SK-N-SH (cell line): ENCODE measurements at regions not wholly inside any gene's neighbourhood (a gene's known extent, or its start where the extent isn't known, plus 50 kb on each side); places are given as distances from the start of the nearest gene placed in this dataset.
"Not testable (repeated sequence)": the region's sequence is repeated elsewhere in the genome, so short reads cannot be mapped to it uniquely, and the experiment has no call there.

Source experiments
- CTCF ChIA-PET: fragments of 300-600, 350-600 bp; formaldehyde crosslinking; extraction: SDS; loops from one replicate; lab custom pipeline; 2021; lab: Yijun Ruan, JAX
- POLR2A ChIA-PET: fragments of 350-600 bp; sonication (Branson Sonifier 250); formaldehyde crosslinking; extraction: SDS; loops from one replicate; lab custom pipeline; 2020; ENCODE audit warnings: antibody characterized with exemption, inconsistent platforms; lab: Yijun Ruan, JAX
- DNase-seq: peaks from one replicate; pipeline ENCODE4 v3.0.0; 2012
- H2AFZ ChIP-seq: fragments of 200-600 bp; sonication (generic); 2 replicates; pipeline ENCODE4 v1.8.1; 2016; ENCODE audit warnings: antibody characterized with exemption, mild to moderate bottlenecking, low read depth
- H3F3A ChIP-seq: fragments of 200-600 bp; sonication (generic); replicated peaks from 2 replicates; pipeline ENCODE3; 2016; ENCODE audit warnings: antibody characterized with exemption, mild to moderate bottlenecking; ENCODE audit not compliant: insufficient read depth
- H3K27ac ChIP-seq, 2 experiments: fragments of 200-500 bp in 1 of 2; fragments of 200-600 bp in 1 of 2; sonication (Bioruptor generic) in 1 of 2; sonication (generic), shearing (Covaris generic) in 1 of 2; 2 replicates each; pipeline versions ENCODE4 v1.5.1 to v1.6.1; 2014 to 2016; ENCODE audit warnings: low read depth in 2 of 2, inconsistent platforms in 1 of 2, low read length in 1 of 2, mild to moderate bottlenecking in 1 of 2, mixed read lengths in 1 of 2
- H3K27me3 ChIP-seq: fragments of 200-600 bp; sonication (generic), shearing (Covaris generic); 2 replicates; pipeline ENCODE4 v1.6.1; 2016; ENCODE audit warnings: mixed run types; ENCODE audit not compliant: insufficient read depth
- H3K36me3 ChIP-seq, 2 experiments: fragments of 200-500 bp in 1 of 2; fragments of 200-600 bp in 1 of 2; sonication (Bioruptor generic) in 1 of 2; sonication (generic) in 1 of 2; replicated peaks in 1 of 2; 2 replicates each; pipeline versions ENCODE3 to v1.5.1; 2014 to 2016; ENCODE audit warnings: low read length in 1 of 2, mild to moderate bottlenecking in 1 of 2; ENCODE audit not compliant: insufficient read depth in 2 of 2, control insufficient read depth in 1 of 2
- H3K4me1 ChIP-seq, 2 experiments: fragments of 200-500 bp in 1 of 2; fragments of 200-600 bp in 1 of 2; sonication (Bioruptor generic) in 1 of 2; sonication (generic), shearing (Covaris generic) in 1 of 2; 2 replicates each; pipeline versions ENCODE4 v1.5.1 to v1.6.1; 2014 to 2016; ENCODE audit warnings: low read depth in 1 of 2, low read length in 1 of 2, mixed run types in 1 of 2; ENCODE audit not compliant: insufficient read depth in 2 of 2, control insufficient read depth in 1 of 2
- H3K4me2 ChIP-seq: fragments of 200-600 bp; sonication (generic), shearing (Covaris generic); 2 replicates; pipeline ENCODE4 v1.6.1; 2017; ENCODE audit warnings: mixed run types
- H3K4me3 ChIP-seq, 2 experiments: fragments of 200-500 bp in 1 of 2; fragments of 200-600 bp in 1 of 2; sonication (Bioruptor generic) in 1 of 2; sonication (generic), shearing (Covaris generic) in 1 of 2; 2 replicates each; pipeline versions ENCODE4 v1.5.1 to v1.8.1; 2014 to 2016; ENCODE audit warnings: low read depth in 2 of 2, inconsistent platforms in 1 of 2, low read length in 1 of 2, mild to moderate bottlenecking in 1 of 2, mixed read lengths in 1 of 2, moderate library complexity in 1 of 2
- H3K79me2 ChIP-seq: fragments of 200-600 bp; sonication (generic); 2 replicates; pipeline ENCODE4 v1.8.1; 2017; ENCODE audit warnings: mild to moderate bottlenecking; ENCODE audit not compliant: insufficient read depth
- H3K9ac ChIP-seq: fragments of 200-600 bp; sonication (generic); 2 replicates; pipeline ENCODE4 v1.6.1; 2017; ENCODE audit warnings: mixed run types
- H3K9me2 ChIP-seq: fragments of 200-600 bp; sonication (generic); 2 replicates; pipeline ENCODE4 v1.6.1; 2017; ENCODE audit warnings: mixed run types
- H3K9me3 ChIP-seq: fragments of 200-600 bp; sonication (generic); 2 replicates; pipeline ENCODE4 v1.6.1; 2017; ENCODE audit warnings: mixed run types, mild to moderate bottlenecking, moderate library complexity
- H4K20me1 ChIP-seq: fragments of 200-600 bp; sonication (generic); 2 replicates; pipeline ENCODE4 v1.6.1; 2017; ENCODE audit warnings: mild to moderate bottlenecking, mixed run types; ENCODE audit not compliant: insufficient read depth
- ELF1 ChIP-seq: IDR thresholded peaks from 2 replicates; pipeline ENCODE4 v1.4.0; 2012
- NFIC ChIP-seq: IDR thresholded peaks from 2 replicates; pipeline ENCODE4 v1.4.0; 2012; ENCODE audit warnings: borderline replicate concordance
- REST ChIP-seq: IDR thresholded peaks from 2 replicates; pipeline ENCODE4 v1.6.1; 2012; ENCODE audit warnings: mild to moderate bottlenecking, low read depth, low read length, moderate library complexity
- SMC3 ChIP-seq: IDR thresholded peaks from 2 replicates; pipeline ENCODE4 v1.6.1; 2012; ENCODE audit warnings: low read depth, low read length, improper control_type of control experiment
- USF1 ChIP-seq: IDR thresholded peaks from 2 replicates; pipeline ENCODE4 v1.4.0; 2012; ENCODE audit warnings: low read depth, borderline replicate concordance
- WGBS: methylation state at CpG from one replicate; pipeline ENCODE4 v1.1.6; 2017; ENCODE audit warnings: low lambda C conversion rate; 5-methylcytosine and 5-hydroxymethylcytosine counted together
- TF ChIP-seq, protein P1 (sequence below): IDR thresholded peaks from 2 replicates; pipeline ENCODE4; 2012

- H3K79me2 ChIP-seq, CTCF ChIA-PET, H3K27me3 ChIP-seq, H2AFZ ChIP-seq, H3F3A ChIP-seq, H3K9me2 ChIP-seq, H3K4me1 ChIP-seq, H3K9ac ChIP-seq, H4K20me1 ChIP-seq, H3K27ac ChIP-seq, H3K4me3 ChIP-seq, H3K4me2 ChIP-seq, DNase-seq, H3K9me3 ChIP-seq, H3K36me3 ChIP-seq, POLR2A ChIA-PET: not testable (repeated sequence)
- 5% methylated on average over 8 of the region's 8 CpGs for WGBS
Measured at GRCh38 chr16:52333673-52334072, 213.3 kb downstream of the TOX3 start.

GRCh38 chr16:52320930-52321439 is 226.0 kb downstream of the TOX3 start:
- Histone ChIP-seq H3K9me3 (no peaks in the 10 kb centered on the region; the same call in 1 of the 2 replicates), H2AFZ (no peak overlapping the region), H3K27ac (no peak overlapping the region), H3K4me2 (no peak overlapping the region), H3K9me2 (no peaks in the 10 kb centered on the region), H3K27me3 (no peaks in the 10 kb centered on the region), H4K20me1 (no peaks in the 10 kb centered on the region), H3K4me1 (no peaks in the 10 kb centered on the region), H3F3A (no peaks in the 10 kb centered on the region), H3K36me3 (no peaks in the 10 kb centered on the region), H3K79me2 (no peaks in the 10 kb centered on the region), H3K4me3 (no peak overlapping the region), H3K9ac (no peak overlapping the region)
- CTCF ChIA-PET = interaction anchor here (0.6 kb wide), 1 partner anchor 30 kb away, joined by 3 read pairs; no protein-coding TSS in a partner anchor
- no peak for DNase-seq
- TF ChIP-seq NFIC = no peak
- TF ChIP-seq, protein P1, sequence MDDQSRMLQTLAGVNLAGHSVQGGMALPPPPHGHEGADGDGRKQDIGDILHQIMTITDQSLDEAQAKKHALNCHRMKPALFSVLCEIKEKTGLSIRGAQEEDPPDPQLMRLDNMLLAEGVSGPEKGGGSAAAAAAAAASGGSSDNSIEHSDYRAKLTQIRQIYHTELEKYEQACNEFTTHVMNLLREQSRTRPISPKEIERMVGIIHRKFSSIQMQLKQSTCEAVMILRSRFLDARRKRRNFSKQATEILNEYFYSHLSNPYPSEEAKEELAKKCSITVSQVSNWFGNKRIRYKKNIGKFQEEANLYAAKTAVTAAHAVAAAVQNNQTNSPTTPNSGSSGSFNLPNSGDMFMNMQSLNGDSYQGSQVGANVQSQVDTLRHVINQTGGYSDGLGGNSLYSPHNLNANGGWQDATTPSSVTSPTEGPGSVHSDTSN = no peak
- 7% methylated on average over 6 of the region's 6 CpGs for WGBS
- POLR2A ChIA-PET = no interaction called here

- no peak for DNase-seq
- H4K20me1 ChIP-seq = no peaks in the 10 kb centered on the region
- H3K9me3 ChIP-seq = no peaks in the 10 kb centered on the region; the same call in 1 of the 2 replicates
- no peaks in the 10 kb centered on the region for H3K9me2 ChIP-seq
- POLR2A ChIA-PET = no interaction called here
- no peaks in the 10 kb centered on the region for H3K27me3 ChIP-seq
- no peaks in the 10 kb centered on the region for H3F3A ChIP-seq
- TF ChIP-seq ELF1 (no peak), REST (no peak), SMC3 (no peak), USF1 (no peak)
- no peaks in the 10 kb centered on the region for H3K36me3 ChIP-seq
- no peak overlapping the region for H2AFZ ChIP-seq
- no peak overlapping the region for H3K4me3 ChIP-seq
- no peaks in the 10 kb centered on the region for H3K4me1 ChIP-seq
- H3K27ac ChIP-seq = no peak overlapping the region
- CTCF ChIA-PET = no interaction called here
- 26% methylated on average over 2 of the region's 2 CpGs for WGBS
- H3K9ac ChIP-seq = no peak overlapping the region
- no peak overlapping the region for H3K4me2 ChIP-seq
- H3K79me2 ChIP-seq = no peaks in the 10 kb centered on the region
Measured at GRCh38 chr16:52318302-52319009, 228.5 kb downstream of the TOX3 start.
